ENCODE measurements at regions not wholly inside any gene's neighbourhood (a gene's known extent, or its start where the extent isn't known, plus 50 kb on each side); places are given as distances from the start of the nearest gene placed in this dataset.

GRCh38 chr3:6709178-6709577, 151.7 kb upstream of the GRM7 start:
- Histone ChIP-seq H2AFZ (ENCODE audit: low read length) (no peak overlapping the region), H3K4me3 (replicated peaks in 1 of 3; ENCODE audit: insufficient read depth in 1 of 3, low read depth in 2 of 3, low read length in 3 of 3) (no peak overlapping the region), H3K9ac (ENCODE audit: insufficient read depth, low read depth, low read length) (no peak overlapping the region), H3K4me2 (ENCODE audit: low read depth, low read length) (no peak overlapping the region), H3K4me1 (ENCODE audit: insufficient read depth, low read length) (no peaks in the 10 kb centered on the region), H4K20me1 (ENCODE audit: insufficient read depth, low read length) (no peaks in the 10 kb centered on the region), H3K79me2 (ENCODE audit: insufficient read depth, low read length) (no peaks in the 10 kb centered on the region), H3K27me3 (ENCODE audit: control insufficient read depth in 1 of 2, insufficient read depth in 2 of 2, low read length in 2 of 2) (no peaks in the 10 kb centered on the region), H3K27ac (ENCODE audit: extremely low read length, insufficient read depth, low read length) (no peak overlapping the region), H3K36me3 (replicated peaks in 1 of 2; ENCODE audit: control insufficient read depth in 1 of 2, insufficient read depth in 2 of 2, low read length in 2 of 2) (no peaks in the 10 kb centered on the region), H3K9me3 (ENCODE audit: low read length) (peaks cover 68% of the 10 kb centered on the region)
- intact Hi-C loops (cut with micrococcal nuclease; ENCODE audit: unreplicated experiment), result no loop called here
- ATAC-seq (no peak), FAIRE-seq (no peak), DNase-seq (ENCODE audit: low spot score) (no peak)
- CTCF ChIA-PET (ENCODE audit: low intra/inter-chr PET ratio, low total read pairs), result no interaction called here
- TF ChIP-seq FUBP1 (CRISPR knock-in tag; IDR thresholded peaks at IDR 0.05; ENCODE audit: borderline replicate concordance), result no peak
- no peak for TF ChIP-seq POLR2A (IDR thresholded peaks at IDR 0.05; ENCODE audit: insufficient read depth in 1 of 2, low read depth in 2 of 2, low read length in 2 of 2)
- no peak for TF ChIP-seq RAD51 (IDR thresholded peaks at IDR 0.05; ENCODE audit: borderline replicate concordance)
- no peak for TF ChIP-seq RCOR2 (CRISPR knock-in tag; IDR thresholded peaks at IDR 0.05)
- TF ChIP-seq MED8 (CRISPR knock-in tag; IDR thresholded peaks at IDR 0.05; ENCODE audit: insufficient replicate concordance), result no peak
- TF ChIP-seq E2F5 (CRISPR knock-in tag; conservative IDR thresholded peaks at IDR 0.05), result no peak
- no peak for TF ChIP-seq ZFX (CRISPR knock-in tag; IDR thresholded peaks at IDR 0.05; ENCODE audit: low read depth)
- TF ChIP-seq CTCF (CRISPR knock-in tag; IDR thresholded peaks at IDR 0.05), result no peak
- TF ChIP-seq FOXM1 (CRISPR knock-in tag; IDR thresholded peaks at IDR 0.05), result no peak
- no peak for TF ChIP-seq ZNF724P (CRISPR knock-in tag; IDR thresholded peaks at IDR 0.05; ENCODE audit: borderline replicate concordance)
- no peak for TF ChIP-seq ZNF446 (CRISPR knock-in tag; IDR thresholded peaks at IDR 0.05)
- TF ChIP-seq TOPORS (CRISPR knock-in tag; IDR thresholded peaks at IDR 0.05), result no peak
- no peak for TF ChIP-seq ZNF83 (CRISPR knock-in tag; IDR thresholded peaks at IDR 0.05; ENCODE audit: borderline replicate concordance)
- no peak for TF ChIP-seq CREB1 (IDR thresholded peaks at IDR 0.05)
- no peak for TF ChIP-seq CREB1 (CRISPR knock-in tag; IDR thresholded peaks at IDR 0.05)
- no peak for TF ChIP-seq SUZ12 (IDR thresholded peaks at IDR 0.05; ENCODE audit: low read depth, low read length)
- no peak for TF ChIP-seq HHEX (CRISPR knock-in tag; IDR thresholded peaks at IDR 0.05)
- no peak for TF ChIP-seq NFIC (IDR thresholded peaks at IDR 0.05; ENCODE audit: low read length)
- TF ChIP-seq ZNF260 (CRISPR knock-in tag; IDR thresholded peaks at IDR 0.05; ENCODE audit: borderline replicate concordance, low read depth), result no peak
- WGBS (ENCODE audit: low lambda C conversion rate), result 4% methylated on average over 6 of the region's 6 CpGs
- POLR2A ChIA-PET, result no interaction called here
- in situ Hi-C loops (cut with HindIII; ENCODE audit: extremely low pct_ligation_motif_present, low pct_unique_long_range_greater_than_20kb), result no loop called here
- no TSS peak for BruUV-seq (replicated peaks)
